Lower leg skin (tissue), 4 donors: ENCODE measurements at regions not wholly inside any gene's neighbourhood (a gene's known extent, or its start where the extent isn't known, plus 50 kb on each side); places are given as distances from the start of the nearest gene placed in this dataset.

ENCODE experiments used
- DNase-seq, 2 donors: peaks; one replicate each; pipeline ENCODE4 v3.0.0-alpha.2; 2019; ENCODE audit warnings: low spot score in 2 of 2
- H3K4me3 ChIP-seq: fragments of 200-600 bp; sonication (generic); 2 replicates; pipeline ENCODE4 v1.5.1; 2017; ENCODE audit warnings: mild to moderate bottlenecking, low read depth; ENCODE audit not compliant: poor library complexity, severe bottlenecking
- POLR2A ChIP-seq, 2 donors: fragments of 450-650 bp; IDR thresholded peaks; one replicate each; pipeline ENCODE4 v1.6.1; 2016 to 2017; ENCODE audit warnings: antibody characterized with exemption in 2 of 2, mild to moderate bottlenecking in 1 of 2, moderate library complexity in 1 of 2
- WGBS, 2 donors: methylation state at CpG; one replicate each; pipeline ENCODE4 v1.1.5; 2018; 5-methylcytosine and 5-hydroxymethylcytosine counted together
- intact Hi-C: fragments of 100-400 bp; cut with DNase I; formaldehyde crosslinking; loops from one replicate; pipeline ENCODE4 v1.15.0; 2023; ENCODE audit warnings: low total_unique reads
- TF ChIP-seq, protein P1 (sequence below), 3 donors: fragments of 450-650 bp; IDR thresholded peaks; one replicate each; pipeline ENCODE4 v1.5.1; 2016; ENCODE audit warnings: antibody characterized with exemption in 3 of 3, mild to moderate bottlenecking in 3 of 3, moderate library complexity in 2 of 3

GRCh38 chr3:148625991-148626390 lies 71.7 kb upstream of the AGTR1 start:
- no peak overlapping the region for H3K4me3 ChIP-seq
- TF ChIP-seq, protein P1, sequence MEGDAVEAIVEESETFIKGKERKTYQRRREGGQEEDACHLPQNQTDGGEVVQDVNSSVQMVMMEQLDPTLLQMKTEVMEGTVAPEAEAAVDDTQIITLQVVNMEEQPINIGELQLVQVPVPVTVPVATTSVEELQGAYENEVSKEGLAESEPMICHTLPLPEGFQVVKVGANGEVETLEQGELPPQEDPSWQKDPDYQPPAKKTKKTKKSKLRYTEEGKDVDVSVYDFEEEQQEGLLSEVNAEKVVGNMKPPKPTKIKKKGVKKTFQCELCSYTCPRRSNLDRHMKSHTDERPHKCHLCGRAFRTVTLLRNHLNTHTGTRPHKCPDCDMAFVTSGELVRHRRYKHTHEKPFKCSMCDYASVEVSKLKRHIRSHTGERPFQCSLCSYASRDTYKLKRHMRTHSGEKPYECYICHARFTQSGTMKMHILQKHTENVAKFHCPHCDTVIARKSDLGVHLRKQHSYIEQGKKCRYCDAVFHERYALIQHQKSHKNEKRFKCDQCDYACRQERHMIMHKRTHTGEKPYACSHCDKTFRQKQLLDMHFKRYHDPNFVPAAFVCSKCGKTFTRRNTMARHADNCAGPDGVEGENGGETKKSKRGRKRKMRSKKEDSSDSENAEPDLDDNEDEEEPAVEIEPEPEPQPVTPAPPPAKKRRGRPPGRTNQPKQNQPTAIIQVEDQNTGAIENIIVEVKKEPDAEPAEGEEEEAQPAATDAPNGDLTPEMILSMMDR (IDR thresholded peaks at IDR 0.05), result no peak
- no peak for TF ChIP-seq POLR2A (IDR thresholded peaks at IDR 0.05)
- 77 to 84% methylated on average over 2 of the region's 2 CpGs for WGBS, 2 donors
- DNase-seq, result no peak
- intact Hi-C loops, result no loop called here

DNA sequence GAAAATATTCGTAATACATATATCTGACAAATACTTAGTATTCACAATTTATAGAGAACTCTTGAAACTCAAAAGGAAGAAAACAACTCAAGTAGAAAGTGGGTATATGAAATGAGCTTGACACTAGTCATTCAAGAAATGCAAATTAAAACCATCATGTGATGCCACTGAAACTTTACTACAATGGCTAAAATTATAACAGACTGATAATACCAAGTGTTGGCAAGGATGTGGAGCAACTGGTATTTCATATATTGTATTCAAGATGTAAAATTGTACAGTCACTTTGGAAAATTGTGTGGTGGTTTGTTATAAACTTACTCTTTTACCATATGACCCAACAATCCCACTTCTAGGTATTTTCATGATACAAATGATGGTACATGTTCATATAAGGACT lies 68.7 kb upstream of the AGTR1 start:
- 82 to 84% methylated on average over 1 of the region's 1 CpG for WGBS, 2 donors
- TF ChIP-seq, protein P1 (IDR thresholded peaks at IDR 0.05), result no peak
- no peak for TF ChIP-seq POLR2A (IDR thresholded peaks at IDR 0.05)
- no peak for DNase-seq
- intact Hi-C loops, result no loop called here
- no peak overlapping the region for H3K4me3 ChIP-seq

GRCh38 chr3:148631124-148631903 lies 66.4 kb upstream of the AGTR1 start:
- intact Hi-C loops, result no loop called here
- WGBS, 2 donors, result 61 to 64% methylated on average over 6 of the region's 6 CpGs
- H3K4me3 ChIP-seq, result no peak overlapping the region
- no peak for DNase-seq
- TF ChIP-seq, protein P1 (IDR thresholded peaks at IDR 0.05), result no peak
- no peak for TF ChIP-seq POLR2A (IDR thresholded peaks at IDR 0.05)

GRCh38 chr3:148641722-148642121 lies 56.0 kb upstream of the AGTR1 start:
- DNase-seq, result no peak
- no peak overlapping the region for H3K4me3 ChIP-seq
- TF ChIP-seq, protein P1 (IDR thresholded peaks at IDR 0.05), result no peak
- no peak for TF ChIP-seq POLR2A (IDR thresholded peaks at IDR 0.05)
- 82% methylated on average over 2 of the region's 2 CpGs for WGBS, 2 donors
- intact Hi-C loops, result no loop called here

DNA sequence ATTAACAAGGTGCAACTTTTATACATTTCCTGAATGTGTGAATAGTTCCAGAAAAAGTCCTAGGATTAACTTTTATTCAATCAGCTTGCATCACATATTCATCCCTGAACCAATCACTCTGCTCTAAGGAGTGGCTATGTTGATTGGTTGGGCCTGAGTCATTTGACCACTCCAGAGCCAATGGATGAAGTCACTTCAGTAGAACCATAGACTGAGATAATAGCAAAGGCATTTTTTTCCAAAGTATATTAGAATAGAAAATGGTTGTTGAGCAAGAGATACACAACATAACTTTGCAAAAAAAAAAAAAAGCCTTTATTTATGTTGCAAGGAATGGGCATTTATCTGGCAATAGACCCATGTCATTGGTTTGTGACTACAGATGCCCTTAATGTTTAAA lies 55.5 kb upstream of the AGTR1 start:
- H3K4me3 ChIP-seq, result no peak overlapping the region
- no peak for TF ChIP-seq POLR2A (IDR thresholded peaks at IDR 0.05)
- TF ChIP-seq, protein P1 (IDR thresholded peaks at IDR 0.05), result no peak
- intact Hi-C loops, result no loop called here
- DNase-seq, result no peak

DNA sequence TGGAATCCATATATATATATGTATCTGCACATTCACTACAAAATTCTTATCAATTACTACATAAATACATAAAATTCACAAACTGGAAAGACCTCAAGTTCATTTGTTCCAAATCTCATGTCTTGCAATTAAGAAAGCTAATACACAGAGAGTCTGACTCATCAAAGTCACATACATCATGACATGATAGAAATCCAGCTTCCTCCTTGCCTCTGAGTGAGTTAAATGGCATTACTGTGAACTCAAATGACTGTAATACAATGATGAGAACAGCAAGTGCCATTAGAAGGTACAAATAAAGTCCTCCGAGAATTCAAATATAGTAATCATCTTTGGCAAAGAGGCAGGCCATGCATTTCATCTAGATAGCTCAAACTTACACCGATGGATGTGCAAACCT lies 55.1 kb upstream of the AGTR1 start:
- H3K4me3 ChIP-seq, result no peak overlapping the region
- intact Hi-C loops, result no loop called here
- TF ChIP-seq, protein P1 (IDR thresholded peaks at IDR 0.05), result no peak
- no peak for TF ChIP-seq POLR2A (IDR thresholded peaks at IDR 0.05)
- DNase-seq, result no peak
- 78 to 82% methylated on average over 2 of the region's 2 CpGs for WGBS, 2 donors
